Fibroblast of skin of scalp (primary cell): ENCODE measurements at regions not wholly inside any gene's neighbourhood (a gene's known extent, or its start where the extent isn't known, plus 50 kb on each side); places are given as distances from the start of the nearest gene placed in this dataset.

Experiments
- DNase-seq: peaks from one replicate; pipeline ENCODE4 v3.0.0-alpha.2; 2013

DNA sequence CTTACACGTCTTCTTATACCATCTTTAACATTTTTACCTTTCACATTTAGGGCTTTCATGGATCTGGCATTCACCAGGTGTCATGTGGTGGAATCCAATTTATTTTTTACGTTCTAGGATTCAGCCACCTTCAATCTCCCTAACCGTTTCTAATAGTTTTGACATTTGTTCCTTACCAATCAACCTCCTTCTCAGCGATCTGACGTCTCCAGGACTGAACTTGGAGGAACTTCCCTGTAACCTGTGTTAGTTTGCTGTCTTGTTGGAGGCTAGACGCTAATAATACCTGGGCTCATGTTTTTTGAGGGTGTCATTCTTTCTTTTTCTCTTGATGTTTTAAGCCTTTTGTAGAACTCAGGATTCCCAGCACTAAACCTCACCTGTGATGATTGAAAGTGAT lies 351.6 kb downstream of the THBS2 start:
- DNase-seq = no peak

DNA sequence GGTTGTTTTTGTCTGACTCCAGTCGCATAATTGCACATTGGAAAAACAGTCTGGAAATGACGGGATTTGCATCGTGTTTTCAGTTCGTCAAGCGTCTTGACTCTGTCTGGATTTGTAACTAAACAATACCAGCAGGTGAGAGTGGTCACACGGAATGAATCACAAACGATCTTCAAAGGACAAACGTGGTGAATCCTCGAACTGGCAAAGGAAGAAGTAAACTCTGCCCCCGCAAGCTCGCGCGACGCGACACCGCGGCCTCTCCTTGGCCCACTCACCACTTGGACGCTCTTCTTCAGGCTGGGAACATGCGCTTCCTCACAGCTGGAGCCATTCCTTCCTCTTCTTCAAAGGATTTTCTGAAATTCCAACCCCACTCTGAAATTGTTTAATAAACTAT lies 352.6 kb downstream of the THBS2 start:
- DNase-seq = no peak

DNA sequence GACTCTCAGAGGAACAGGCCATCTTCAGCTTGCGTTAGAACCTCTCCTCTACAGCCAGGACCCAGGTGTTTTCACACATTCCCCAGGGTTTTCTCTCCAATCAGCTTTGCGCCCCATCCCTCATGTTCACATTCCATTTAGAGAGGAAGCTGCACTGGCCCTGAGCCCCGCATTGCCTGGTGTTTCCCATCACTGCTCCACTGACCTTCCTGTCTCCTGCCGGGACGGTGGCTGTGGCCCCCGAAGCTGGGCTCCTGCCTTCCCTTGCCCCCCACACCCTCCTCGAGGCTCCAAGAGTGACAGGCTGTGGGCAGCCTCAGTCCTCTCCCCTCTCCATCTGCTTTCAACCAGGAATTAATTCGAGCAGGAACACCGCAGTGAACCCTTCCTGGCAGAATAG lies 357.3 kb downstream of the THBS2 start:
- DNase-seq = no peak

DNA sequence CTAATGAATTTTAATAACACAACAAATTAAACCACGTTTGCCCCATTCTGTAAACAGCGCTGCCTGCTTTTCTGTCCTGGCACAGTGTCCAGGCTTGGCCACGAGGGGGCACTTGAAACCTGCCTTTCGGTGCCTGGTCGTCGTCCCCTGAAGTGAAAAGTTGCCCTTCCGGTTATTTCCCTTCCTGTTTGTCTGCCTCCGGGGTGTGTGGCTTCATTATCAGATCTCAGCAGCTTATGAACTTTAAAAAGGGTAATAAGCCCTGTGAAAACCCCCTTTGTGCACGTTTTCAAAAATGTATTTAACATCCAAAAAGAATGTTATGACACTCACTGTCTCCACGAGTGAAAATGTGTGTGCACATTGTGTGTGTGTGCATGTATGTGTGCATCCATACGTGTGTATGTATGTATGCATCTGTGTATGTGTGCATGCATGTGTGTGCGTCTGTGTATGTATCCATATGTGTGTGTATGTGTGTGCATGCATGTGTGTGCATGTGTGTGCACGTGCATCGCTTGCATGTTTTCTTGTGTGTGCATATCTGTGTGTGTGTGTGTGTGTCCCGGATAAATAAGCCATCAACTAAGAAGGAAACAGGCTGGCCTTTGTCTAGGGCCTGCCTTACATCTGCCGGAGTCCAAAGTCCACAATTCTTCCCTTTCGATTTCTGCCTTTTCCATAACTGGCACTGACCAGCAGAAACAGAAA lies 358.4 kb downstream of the THBS2 start:
- DNase-seq = peak; percentile 74

DNA sequence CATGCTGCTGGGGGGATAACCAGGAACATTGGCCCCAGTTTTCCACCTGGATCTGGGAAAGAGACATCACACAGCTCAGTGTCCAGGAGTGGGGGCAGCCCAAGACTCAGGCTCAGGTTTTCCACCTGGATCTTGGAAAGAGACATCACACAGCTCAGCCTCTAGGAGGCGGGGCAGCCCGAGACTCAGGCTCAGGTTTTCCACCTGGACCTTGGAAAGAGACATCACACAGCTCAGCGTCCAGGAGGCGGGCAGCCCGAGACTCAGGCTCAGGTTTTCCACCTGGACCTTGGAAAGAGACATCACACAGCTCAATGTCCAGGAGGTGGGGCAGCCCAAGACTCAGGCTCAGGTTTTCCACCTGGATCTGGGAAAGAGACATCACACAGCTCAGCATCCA lies 361.6 kb downstream of the THBS2 start:
- DNase-seq = no peak

DNA sequence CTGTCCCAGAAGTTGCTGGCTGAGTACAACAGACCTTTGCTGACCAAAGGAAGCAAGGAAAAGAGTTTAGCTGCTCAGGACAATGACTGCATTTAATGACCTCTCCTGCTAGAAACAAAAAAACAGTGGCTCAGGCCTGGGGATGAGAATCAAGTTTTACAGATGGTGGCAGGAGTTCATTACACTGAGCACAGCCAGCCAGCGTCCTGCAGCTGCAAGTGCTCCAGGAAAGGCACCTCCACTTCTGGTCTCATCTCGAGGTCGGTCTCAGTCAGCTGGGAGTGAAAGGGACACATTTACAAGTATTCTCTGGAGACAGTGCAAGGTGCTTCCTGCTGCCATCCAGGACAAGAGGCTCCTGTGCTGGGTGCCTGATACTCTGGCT lies 362.7 kb downstream of the THBS2 start:
- no peak for DNase-seq

DNA sequence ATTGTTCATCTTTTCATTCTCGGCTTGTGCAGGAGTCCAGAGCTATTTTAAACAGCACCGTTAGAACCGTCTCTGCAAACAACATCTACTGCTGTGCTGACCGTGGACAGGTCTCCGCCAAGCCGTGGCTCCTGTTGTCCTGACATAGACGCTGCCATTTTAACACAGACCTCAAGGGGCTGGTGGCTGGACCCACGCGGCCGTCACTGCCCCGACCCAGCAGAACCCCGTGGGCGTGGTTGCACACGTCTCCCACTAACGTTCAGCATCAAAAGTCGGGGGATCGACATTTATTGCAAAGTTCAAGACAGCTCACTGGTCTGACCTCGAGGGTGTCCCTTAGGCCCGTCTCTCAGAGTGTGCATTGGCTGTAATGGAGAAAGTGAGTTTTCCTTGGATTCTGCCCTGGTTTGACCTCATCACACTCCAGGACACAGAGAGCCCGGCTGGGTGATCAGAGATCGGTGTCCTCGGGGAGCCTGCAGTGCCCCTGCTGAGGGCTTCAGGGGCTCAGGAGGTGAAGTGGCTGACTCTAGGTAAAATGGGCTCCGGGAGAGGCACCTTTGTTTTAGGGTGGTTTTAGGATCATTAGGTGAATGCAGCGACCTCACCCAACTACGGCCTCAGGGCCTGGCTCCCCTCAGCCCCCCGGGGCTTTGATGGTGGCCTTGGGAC lies 363.2 kb downstream of the THBS2 start:
- no peak for DNase-seq

DNA sequence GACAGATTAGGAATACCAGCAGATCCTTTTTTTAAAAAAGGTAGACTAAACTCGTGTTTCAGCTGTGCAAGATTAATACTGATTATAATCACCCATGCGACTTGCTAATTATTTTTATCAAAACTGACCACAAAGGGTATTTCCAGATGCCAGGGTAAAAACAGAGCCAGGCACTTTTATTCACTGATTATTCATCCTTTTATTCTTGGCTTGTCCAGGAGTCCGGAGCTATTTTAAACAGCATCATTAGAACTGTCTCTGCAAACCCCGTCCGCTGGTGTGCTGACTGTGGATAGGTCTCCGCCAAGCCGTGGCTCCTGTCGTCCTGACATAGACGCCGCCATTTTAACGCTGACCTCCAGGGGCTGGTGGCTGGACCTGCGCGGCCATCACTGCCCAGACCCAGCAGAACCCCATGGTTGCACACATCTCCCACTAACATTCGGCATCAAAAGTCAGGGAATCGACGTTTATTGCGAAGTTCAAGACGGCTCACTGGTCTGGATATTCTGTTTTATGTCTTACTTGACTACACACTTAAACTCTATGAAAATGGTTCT lies 364.8 kb downstream of the THBS2 start:
- no peak for DNase-seq

DNA sequence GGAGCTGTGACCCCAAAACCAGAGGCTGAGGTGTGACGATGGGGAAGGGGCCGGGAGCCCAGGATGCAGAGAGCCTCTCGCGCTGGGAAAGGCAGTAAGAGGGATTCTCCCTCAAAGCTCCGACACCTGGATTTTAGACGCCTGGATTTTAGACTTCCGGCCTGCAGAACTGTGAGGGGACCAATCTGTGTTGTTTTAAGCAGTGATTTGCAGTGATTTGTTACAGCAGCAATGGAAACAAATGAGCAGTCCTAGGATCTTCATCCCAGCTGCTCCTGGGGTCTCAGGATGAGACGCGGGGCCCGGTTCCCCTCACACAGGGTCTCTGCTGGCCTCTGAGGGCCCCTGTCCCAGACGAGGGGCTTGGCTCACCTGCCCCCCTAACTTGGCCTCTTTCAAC lies 365.5 kb downstream of the THBS2 start:
- no peak for DNase-seq

DNA sequence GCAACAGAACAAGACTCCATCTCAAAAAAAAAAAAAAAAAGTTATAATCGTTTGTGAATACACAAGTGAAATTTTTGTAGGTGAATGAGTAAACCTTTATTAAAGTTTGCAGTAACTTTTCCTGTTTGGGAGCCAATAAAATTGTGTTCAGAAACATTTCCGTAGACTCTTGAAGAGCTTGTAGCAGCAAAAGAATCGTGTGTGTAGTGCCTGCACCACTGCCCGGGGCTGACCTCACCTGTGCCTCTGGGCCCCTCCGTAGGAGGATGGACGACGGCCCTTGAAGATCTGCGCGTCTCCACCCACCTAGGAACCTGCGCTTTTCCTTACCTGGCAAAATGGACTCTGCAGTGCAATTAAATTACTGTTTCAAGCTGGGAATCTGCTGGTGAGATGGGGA lies 366.0 kb downstream of the THBS2 start:
- DNase-seq = no peak

DNA sequence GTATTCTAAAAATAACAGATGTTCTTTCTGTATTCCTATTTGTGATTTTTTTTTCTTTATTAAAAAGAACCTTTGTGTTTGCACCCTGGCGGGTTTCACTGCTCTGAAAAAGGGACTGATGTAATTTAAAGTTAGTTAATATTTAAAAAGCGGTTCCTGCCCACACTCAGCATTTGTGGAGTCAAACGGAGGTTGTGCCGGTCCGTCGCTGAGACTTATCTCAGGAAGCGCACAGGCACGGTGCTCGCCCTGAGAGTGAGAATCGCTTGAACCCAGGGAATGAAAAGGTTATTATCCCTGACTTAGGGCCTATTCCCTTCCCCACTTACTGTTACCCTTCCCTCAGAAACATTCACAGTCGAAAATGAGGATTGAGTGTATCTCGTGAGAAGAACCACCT lies 366.7 kb downstream of the THBS2 start:
- DNase-seq = no peak

DNA sequence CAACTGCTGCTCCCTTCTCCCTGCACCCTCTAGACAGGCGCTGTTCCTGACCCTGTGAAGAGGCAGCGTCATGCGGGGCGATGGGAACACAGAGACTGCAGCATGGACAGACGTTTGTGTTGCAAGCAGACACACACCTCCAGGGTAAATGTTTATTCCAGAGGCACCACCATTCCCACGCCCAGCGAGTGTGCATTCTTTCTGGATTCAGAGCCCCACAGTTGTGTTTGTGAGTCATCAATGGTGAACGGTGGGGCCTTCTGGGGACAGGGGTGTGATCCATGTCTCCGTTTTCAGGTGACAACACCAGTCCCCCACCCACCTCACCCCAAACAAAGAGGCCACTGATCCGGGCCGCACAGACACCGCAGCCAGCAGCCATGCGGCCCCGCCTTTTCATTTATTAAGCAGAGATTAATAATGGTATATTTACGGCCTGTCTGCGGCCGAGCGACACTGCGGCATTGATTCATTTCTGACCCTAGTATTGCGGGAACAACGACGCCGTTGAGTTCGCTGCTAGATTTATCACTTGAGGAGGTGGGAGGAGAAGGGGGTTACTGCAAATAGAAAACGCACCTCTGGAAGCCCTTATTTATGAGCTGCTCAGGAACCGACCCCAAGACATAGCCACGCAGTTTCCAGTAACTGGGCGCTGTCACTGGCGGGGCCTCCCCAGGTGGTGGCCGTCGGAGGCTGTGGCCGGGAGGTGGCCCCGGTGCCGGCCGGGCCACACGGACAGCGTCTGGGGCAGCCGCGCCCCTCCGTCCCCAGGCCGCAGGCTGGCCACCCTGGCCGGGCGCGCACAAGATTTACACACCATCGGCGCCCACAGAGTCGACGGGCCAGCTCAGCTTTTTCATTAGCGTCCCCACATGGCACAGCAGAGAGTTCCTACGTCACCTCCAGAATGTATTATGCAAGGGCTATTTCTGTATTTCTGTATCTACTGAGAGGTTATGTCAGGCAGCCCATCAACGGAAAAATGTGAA lies 367.6 kb downstream of the THBS2 start:
- DNase-seq = no peak

DNA sequence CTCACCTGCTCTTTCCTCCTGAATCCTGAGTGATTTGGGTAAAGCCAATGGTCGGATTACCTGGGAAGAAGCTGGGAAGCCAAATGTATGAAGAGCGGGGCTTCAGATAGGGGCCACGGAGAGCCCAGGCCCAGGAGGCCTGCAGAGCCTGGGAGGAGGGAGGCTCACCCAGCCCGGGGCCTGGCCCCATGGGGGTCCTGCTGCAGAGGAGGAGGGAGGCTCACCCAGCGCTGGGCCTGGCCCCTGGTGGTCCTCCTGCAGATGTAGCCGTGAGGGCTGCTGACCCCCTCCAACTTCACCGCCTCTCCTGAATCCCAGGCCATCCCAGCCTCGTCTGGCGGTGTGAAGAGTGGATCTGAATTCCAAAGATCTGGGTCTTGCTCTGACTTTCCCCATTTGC lies 368.4 kb downstream of the THBS2 start:
- DNase-seq = no peak

DNA sequence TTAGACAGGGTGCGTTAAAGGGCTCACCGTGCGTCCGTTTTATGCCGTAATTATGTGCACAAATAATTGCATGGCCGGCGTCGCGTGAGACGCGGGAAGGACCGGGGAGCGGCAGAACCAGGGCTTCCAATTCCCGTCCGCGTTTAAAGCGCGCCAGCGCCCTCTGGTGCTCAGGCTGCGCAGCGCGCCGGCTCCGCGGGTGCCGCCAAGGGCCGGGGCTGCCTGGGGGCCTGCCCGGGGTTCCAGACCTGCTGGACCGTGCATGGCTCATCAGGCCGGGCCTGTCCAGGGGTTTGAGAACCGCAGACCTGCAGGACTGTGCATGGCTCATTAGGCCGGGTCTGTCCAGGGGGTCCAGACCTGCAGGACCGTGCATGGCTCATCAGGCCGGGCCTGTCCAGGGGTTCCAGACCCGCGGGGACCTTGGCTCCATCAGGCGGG lies 369.0 kb downstream of the THBS2 start:
- DNase-seq = peak; percentile 50

DNA sequence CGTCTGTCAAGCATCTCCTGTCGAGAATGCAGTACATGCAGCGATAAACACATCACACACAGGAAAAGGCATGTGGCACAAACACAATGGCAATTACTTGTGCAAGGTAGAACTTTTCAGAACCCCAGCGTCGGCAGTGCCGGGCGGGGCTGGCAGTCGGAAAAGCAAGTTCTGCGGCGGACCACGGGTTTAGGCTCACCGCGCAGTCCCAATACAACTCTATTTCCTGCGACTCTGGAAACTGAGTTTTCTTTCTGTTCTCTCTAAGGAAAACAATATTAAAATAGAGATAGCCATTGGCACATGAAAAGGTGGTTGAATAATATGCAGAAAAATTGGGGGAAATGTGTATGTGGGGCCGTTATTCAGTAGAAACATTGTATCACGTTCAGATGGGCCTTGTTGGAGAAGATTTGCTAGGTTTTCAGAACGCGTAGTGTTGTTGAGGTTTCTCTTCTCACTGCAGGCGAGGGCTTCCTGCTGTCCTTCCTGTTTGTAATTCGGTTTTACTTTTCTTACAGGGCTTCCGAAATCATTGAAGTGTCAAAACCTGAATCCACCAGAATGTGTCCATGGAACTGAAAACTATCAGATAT lies 369.5 kb downstream of the THBS2 start:
- no peak for DNase-seq

DNA sequence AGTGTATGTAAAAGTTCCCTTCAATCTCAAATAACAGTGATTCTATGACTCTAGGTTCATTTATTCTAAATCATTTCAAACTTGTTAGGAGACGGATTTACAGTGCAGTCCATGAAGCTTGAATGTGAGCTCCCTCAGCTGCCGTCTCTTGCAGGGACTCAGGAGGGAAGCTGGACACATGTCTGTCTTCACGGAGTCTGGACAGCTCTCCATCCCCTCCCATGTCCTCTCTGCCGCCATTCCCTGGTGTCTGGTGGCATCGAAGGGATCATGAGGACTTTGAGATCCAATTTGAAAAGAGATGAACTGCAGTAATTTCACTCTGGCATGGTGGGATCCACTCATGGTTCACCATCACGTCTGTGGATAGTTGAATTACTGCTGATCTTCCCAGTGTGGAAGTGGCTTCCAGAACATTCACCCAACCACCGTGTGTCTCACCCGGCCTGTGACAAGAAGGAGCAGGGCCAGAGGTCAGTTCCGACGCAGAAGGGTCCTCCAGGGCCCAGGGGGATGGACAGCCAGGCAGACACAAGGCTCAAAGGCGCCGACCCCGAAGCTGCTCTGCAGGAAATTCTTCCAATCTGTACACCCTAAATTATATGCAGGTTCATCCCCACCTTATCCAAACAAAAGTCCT lies 370.1 kb downstream of the THBS2 start:
- DNase-seq = no peak

DNA sequence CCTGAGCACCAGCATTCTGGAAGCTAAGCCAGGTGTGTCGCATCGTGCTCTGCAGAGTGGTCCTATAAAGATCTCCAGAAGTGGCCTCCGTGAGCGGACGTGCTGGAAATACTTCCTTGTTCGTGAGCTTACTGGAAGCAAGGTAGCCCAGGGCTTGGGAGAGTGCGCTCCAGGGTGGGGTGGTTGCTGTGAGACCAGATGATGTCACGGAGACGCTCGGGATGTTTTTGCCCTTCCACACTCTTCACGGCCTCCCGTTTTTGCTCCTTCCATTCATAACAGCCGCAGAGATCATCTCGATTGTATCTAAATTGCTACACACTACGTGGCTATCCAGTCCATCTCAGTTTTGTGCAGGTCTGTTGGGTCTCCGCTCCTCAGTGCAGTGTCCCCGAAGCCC lies 373.4 kb downstream of the THBS2 start:
- no peak for DNase-seq

DNA sequence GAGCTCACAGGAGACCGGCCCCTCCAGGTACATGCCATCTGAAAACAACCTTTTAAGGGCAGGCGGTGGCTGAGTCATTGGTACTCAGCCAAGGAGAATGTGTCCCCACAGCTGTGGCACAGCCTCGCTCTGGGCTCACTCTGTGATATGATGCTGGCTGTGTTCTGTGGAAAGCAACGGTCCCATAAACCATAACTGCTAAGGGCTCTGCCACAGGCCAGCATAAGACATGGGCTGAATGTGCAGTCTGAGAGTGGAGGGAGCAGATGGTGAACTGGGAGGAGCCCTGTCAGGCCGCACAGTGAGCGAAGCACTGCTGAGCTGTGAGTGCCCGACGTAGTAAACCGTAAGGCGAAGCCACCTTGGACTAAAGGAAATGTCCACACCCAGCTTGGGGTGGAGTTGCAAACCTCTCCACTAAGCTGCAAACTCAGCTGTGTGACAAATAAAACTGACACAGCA lies 375.8 kb downstream of the THBS2 start:
- no peak for DNase-seq

DNA sequence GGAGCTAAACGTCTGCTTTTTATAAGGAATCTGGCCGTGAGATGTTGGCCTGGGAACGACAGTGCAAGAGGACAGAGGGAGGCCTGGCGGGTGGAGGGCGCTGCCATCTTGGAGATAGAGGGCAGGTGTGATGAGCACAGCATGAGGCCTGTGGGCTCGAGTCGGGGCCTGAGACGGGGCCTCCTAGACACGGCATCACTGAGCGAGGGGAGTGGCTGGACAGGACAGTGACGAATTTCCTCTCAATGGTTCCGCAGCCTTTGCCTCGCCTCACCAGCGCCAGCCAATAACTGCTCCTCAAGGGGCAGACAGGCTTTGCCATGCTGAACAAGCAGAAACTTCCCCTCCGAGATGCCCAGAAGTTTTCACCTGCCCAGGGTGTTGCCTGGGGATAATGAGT lies 376.7 kb downstream of the THBS2 start:
- no peak for DNase-seq

DNA sequence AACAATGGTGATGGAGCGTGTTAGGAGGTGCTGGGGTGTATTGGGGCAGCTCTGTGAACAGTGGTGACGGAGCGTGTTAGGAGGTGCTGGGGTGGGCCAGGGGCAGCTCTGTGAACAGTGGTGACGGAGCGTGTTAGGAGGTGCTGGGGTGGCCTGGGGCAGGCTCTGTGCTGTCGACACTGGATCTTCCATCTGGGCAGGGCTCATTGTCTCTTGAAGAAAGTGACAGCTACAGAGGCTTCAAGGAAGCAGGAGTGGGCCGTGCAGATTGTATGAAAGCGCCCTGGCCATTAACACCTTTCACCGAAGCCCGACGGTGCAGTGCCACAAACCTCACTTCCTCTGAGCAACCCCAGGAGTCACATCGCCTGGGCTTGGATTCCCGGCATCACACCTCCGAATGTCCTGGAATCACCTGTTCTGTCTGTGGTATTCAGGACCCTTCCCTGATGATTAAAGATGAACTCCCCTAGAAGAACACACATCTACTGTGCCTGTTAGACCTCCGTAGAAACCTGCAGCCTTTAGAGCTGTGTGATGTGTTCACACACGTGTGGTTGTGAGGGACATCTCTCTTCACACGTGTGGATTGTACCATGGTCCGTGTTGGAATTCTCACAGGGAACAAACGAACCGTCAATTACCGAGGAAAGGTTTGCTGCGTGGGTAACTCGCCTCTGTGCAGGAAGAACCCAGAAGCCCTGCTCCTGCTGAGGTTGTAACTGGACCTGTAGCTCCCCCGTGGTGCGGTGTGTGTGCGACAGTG lies 377.7 kb downstream of the THBS2 start:
- DNase-seq = no peak

DNA sequence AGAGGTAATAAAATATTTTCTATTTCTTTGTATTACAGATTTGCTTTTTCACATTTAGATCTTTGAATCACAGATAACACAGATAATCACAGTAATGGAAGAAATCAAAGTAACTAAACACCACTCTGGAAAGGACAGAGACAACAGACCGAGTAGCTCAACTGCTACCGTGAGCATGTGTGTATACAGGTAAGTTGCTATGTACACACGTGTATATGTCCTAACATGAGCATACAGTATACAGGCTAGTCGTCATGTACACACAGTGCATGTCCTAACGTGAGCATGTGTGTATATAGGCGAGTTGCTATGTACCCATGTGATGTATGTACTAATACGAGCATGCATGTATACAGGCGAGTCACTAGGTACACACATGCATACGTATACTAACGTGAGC lies 379.0 kb downstream of the THBS2 start:
- no peak for DNase-seq
